ENCODE measurements at regions not wholly inside any gene's neighbourhood (a gene's known extent, or its start where the extent isn't known, plus 50 kb on each side); places are given as distances from the start of the nearest gene placed in this dataset.

GRCh38 chr17:79678091-79678735, 52.5 kb upstream of the ENPP7 start:
- Mint-ChIP-seq H3K9me3 (ENCODE audit: unreplicated experiment) (peaks cover 24% of the 10 kb centered on the region), H3K4me1 (ENCODE audit: low read depth, unreplicated experiment) (no peaks in the 10 kb centered on the region), H3K36me3 (ENCODE audit: low read depth, unreplicated experiment) (peaks cover 2% of the 10 kb centered on the region), H3K4me3 (ENCODE audit: unreplicated experiment) (no peak overlapping the region), H3K27ac (ENCODE audit: unreplicated experiment) (no peak overlapping the region), H3K27me3 (ENCODE audit: low read depth, unreplicated experiment) (peaks cover 65% of the 10 kb centered on the region)
- DNase-seq (ENCODE audit: low read depth) (no peak), FAIRE-seq (no peak)
- Histone ChIP-seq H2AFZ (ENCODE audit: low read depth, low read length) (no peak overlapping the region), H3K9me3 (ENCODE audit: insufficient read depth, low read depth, low read length) (peaks cover 9% of the 10 kb centered on the region), H3K4me3 (ENCODE audit: insufficient read depth, low read depth, low read length) (no peak overlapping the region), H3K36me3 (ENCODE audit: insufficient read depth, low read length) (no peaks in the 10 kb centered on the region), H3K4me2 (ENCODE audit: low read length) (no peak overlapping the region), H3K9ac (ENCODE audit: low read length) (no peak overlapping the region), H3K27me3 (ENCODE audit: insufficient read depth, low read length) (peaks cover 5% of the 10 kb centered on the region), H3K4me1 (ENCODE audit: insufficient read depth, low read length) (no peaks in the 10 kb centered on the region), H3K79me2 (ENCODE audit: insufficient read depth, low read length) (no peaks in the 10 kb centered on the region), H3K27ac (ENCODE audit: low read depth, low read length) (no peak overlapping the region), H4K20me1 (ENCODE audit: insufficient read depth, low read length) (no peaks in the 10 kb centered on the region)
- no peak for TF ChIP-seq EZH2 (IDR thresholded peaks at IDR 0.05; ENCODE audit: insufficient read depth, low read length)
- no peak for TF ChIP-seq CTCF (IDR thresholded peaks at IDR 0.05; ENCODE audit: insufficient read depth, low read depth, low read length)

- H3K4me3 Mint-ChIP-seq (ENCODE audit: unreplicated experiment): no peak overlapping the region
- DNase-seq (ENCODE audit: low read depth): no peak
- H3K4me2 ChIP-seq (ENCODE audit: low read length): no peak overlapping the region
- H3K36me3 ChIP-seq (ENCODE audit: insufficient read depth, low read length): no peaks in the 10 kb centered on the region
- H3K4me1 ChIP-seq (ENCODE audit: insufficient read depth, low read length): no peaks in the 10 kb centered on the region
- H3K27me3 Mint-ChIP-seq (ENCODE audit: low read depth, unreplicated experiment): peaks cover 68% of the 10 kb centered on the region
- no peak overlapping the region for H2AFZ ChIP-seq (ENCODE audit: low read depth, low read length)
- TF ChIP-seq EZH2 (IDR thresholded peaks at IDR 0.05; ENCODE audit: insufficient read depth, low read length): no peak
- no peak for TF ChIP-seq CTCF (IDR thresholded peaks at IDR 0.05; ENCODE audit: insufficient read depth, low read depth, low read length)
- no peak overlapping the region for H3K27ac Mint-ChIP-seq (ENCODE audit: unreplicated experiment)
- H3K27me3 ChIP-seq (ENCODE audit: insufficient read depth, low read length): peaks cover 5% of the 10 kb centered on the region
- FAIRE-seq: no peak
- no peaks in the 10 kb centered on the region for H3K79me2 ChIP-seq (ENCODE audit: insufficient read depth, low read length)
- no peaks in the 10 kb centered on the region for H4K20me1 ChIP-seq (ENCODE audit: insufficient read depth, low read length)
- no peak overlapping the region for H3K27ac ChIP-seq (ENCODE audit: low read depth, low read length)
- H3K9me3 ChIP-seq (ENCODE audit: insufficient read depth, low read depth, low read length): peaks cover 9% of the 10 kb centered on the region
- no peak overlapping the region for H3K4me3 ChIP-seq (ENCODE audit: insufficient read depth, low read depth, low read length)
- no peaks in the 10 kb centered on the region for H3K4me1 Mint-ChIP-seq (ENCODE audit: low read depth, unreplicated experiment)
- H3K36me3 Mint-ChIP-seq (ENCODE audit: low read depth, unreplicated experiment): peaks cover 2% of the 10 kb centered on the region
- H3K9me3 Mint-ChIP-seq (ENCODE audit: unreplicated experiment): peaks cover 29% of the 10 kb centered on the region
- no peak overlapping the region for H3K9ac ChIP-seq (ENCODE audit: low read length)
Measured at GRCh38 chr17:79677646-79678045, 53.1 kb upstream of the ENPP7 start.

GRCh38 chr17:79676796-79677195, 53.9 kb upstream of the ENPP7 start:
- no peaks in the 10 kb centered on the region for H3K4me1 Mint-ChIP-seq (ENCODE audit: low read depth, unreplicated experiment)
- H3K27ac Mint-ChIP-seq (ENCODE audit: unreplicated experiment): no peak overlapping the region
- H4K20me1 ChIP-seq (ENCODE audit: insufficient read depth, low read length): no peaks in the 10 kb centered on the region
- H3K4me3 Mint-ChIP-seq (ENCODE audit: unreplicated experiment): no peak overlapping the region
- H3K27me3 Mint-ChIP-seq (ENCODE audit: low read depth, unreplicated experiment): peaks cover 68% of the 10 kb centered on the region
- no peak overlapping the region for H3K9ac ChIP-seq (ENCODE audit: low read length)
- DNase-seq (ENCODE audit: low read depth) (no peak), FAIRE-seq (no peak)
- TF ChIP-seq EZH2 (IDR thresholded peaks at IDR 0.05; ENCODE audit: insufficient read depth, low read length) (no peak), CTCF (IDR thresholded peaks at IDR 0.05; ENCODE audit: insufficient read depth, low read depth, low read length) (no peak)
- no peaks in the 10 kb centered on the region for H3K79me2 ChIP-seq (ENCODE audit: insufficient read depth, low read length)
- peaks cover 2% of the 10 kb centered on the region for H3K36me3 Mint-ChIP-seq (ENCODE audit: low read depth, unreplicated experiment)
- no peak overlapping the region for H3K4me3 ChIP-seq (ENCODE audit: insufficient read depth, low read depth, low read length)
- H3K4me2 ChIP-seq (ENCODE audit: low read length): no peak overlapping the region
- H3K36me3 ChIP-seq (ENCODE audit: insufficient read depth, low read length): no peaks in the 10 kb centered on the region
- peaks cover under 1% of the 10 kb centered on the region for H3K27me3 ChIP-seq (ENCODE audit: insufficient read depth, low read length)
- peaks cover 9% of the 10 kb centered on the region for H3K9me3 ChIP-seq (ENCODE audit: insufficient read depth, low read depth, low read length)
- peaks cover 31% of the 10 kb centered on the region for H3K9me3 Mint-ChIP-seq (ENCODE audit: unreplicated experiment)
- H3K27ac ChIP-seq (ENCODE audit: low read depth, low read length): no peak overlapping the region
- no peak overlapping the region for H2AFZ ChIP-seq (ENCODE audit: low read depth, low read length)
- no peaks in the 10 kb centered on the region for H3K4me1 ChIP-seq (ENCODE audit: insufficient read depth, low read length)
